Tibial nerve (tissue), 4 donors: ENCODE measurements at regions not wholly inside any gene's neighbourhood (a gene's known extent, or its start where the extent isn't known, plus 50 kb on each side); places are given as distances from the start of the nearest gene placed in this dataset.

Experiments used
- DNase-seq, 2 donors: peaks; one replicate each; pipeline ENCODE4 v3.0.0-alpha.2; 2019; ENCODE audit warnings: low spot score in 2 of 2
- H3K27ac ChIP-seq, 4 donors: fragments of 200-600 bp; sonication (generic) in 3 of 4; one replicate each; pipeline ENCODE4 v1.5.1; 2017 to 2019; ENCODE audit warnings: mild to moderate bottlenecking in 1 of 4
- H3K27me3 ChIP-seq, 2 donors: fragments of 200-600 bp; sonication (generic) in 1 of 2; one replicate each; pipeline versions ENCODE4 v1.5.1 to v1.6.0; 2017 to 2019
- H3K36me3 ChIP-seq, 3 donors: fragments of 200-600 bp; sonication (generic); one replicate each; pipeline ENCODE4 v1.5.1; 2018 to 2019
- H3K4me1 ChIP-seq, 4 donors: fragments of 200-600 bp; sonication (generic) in 3 of 4; one replicate each; pipeline ENCODE4 v1.5.1; 2017 to 2019
- H3K4me3 ChIP-seq, 4 donors: fragments of 200-600 bp; sonication (generic) in 3 of 4; one replicate each; pipeline ENCODE4 v1.5.1; 2017 to 2019; ENCODE audit warnings: mild to moderate bottlenecking in 1 of 4, moderate library complexity in 1 of 4
- H3K9me3 ChIP-seq, 4 donors: fragments of 200-600 bp; sonication (generic) in 3 of 4; one replicate each; pipeline ENCODE4 v1.5.1; 2017 to 2019
- CTCF ChIP-seq, 5 experiments: fragments of 200-600 bp in 3 of 5; fragments of 450-650 bp in 2 of 5; sonication (generic) in 3 of 5; IDR thresholded peaks; one replicate each; pipeline ENCODE4 v1.5.1; 2016 to 2019; ENCODE audit warnings: antibody characterized with exemption in 5 of 5, mild to moderate bottlenecking in 3 of 5, moderate library complexity in 2 of 5
- EP300 ChIP-seq, 2 donors: sonication (generic); formaldehyde crosslinking; IDR thresholded peaks; one replicate each; pipeline ENCODE4 v1.6.1; 2017; ENCODE audit warnings: antibody characterized with exemption in 2 of 2, mild to moderate bottlenecking in 1 of 2
- POLR2A ChIP-seq, 2 donors: fragments of 450-650 bp; IDR thresholded peaks; one replicate each; pipeline ENCODE4 v1.6.1; 2017; ENCODE audit warnings: antibody characterized with exemption in 2 of 2, mild to moderate bottlenecking in 2 of 2, moderate library complexity in 2 of 2
- WGBS, 2 donors: methylation state at CpG; one replicate each; pipeline ENCODE4 v1.1.5; 2018; 5-methylcytosine and 5-hydroxymethylcytosine counted together

GRCh38 chr14:65164068-65164824 lies 61.9 kb upstream of the MAX start:
- H3K4me3 ChIP-seq = no peak overlapping the region
- peaks cover 0 to 10% (median 2%) of the 10 kb centered on the region in 4 donors for H3K4me1 ChIP-seq
- no peaks in the 10 kb centered on the region for H3K27me3 ChIP-seq
- 39 to 42% methylated on average over 6 of the region's 6 CpGs for WGBS, 2 donors
- TF ChIP-seq POLR2A (IDR thresholded peaks at IDR 0.05) (no peak), EP300 (IDR thresholded peaks at IDR 0.05) (no peak), CTCF (IDR thresholded peaks at IDR 0.05) (peak; percentile 50 to 72 (median 69))
- DNase-seq = peak in 1 of 2 donors; percentile 47
- no peak overlapping the region for H3K27ac ChIP-seq
- H3K9me3 ChIP-seq = no peaks in the 10 kb centered on the region
- H3K36me3 ChIP-seq = no peaks in the 10 kb centered on the region

- H3K36me3 ChIP-seq = no peaks in the 10 kb centered on the region
- WGBS, 2 donors = 79 to 86% methylated on average over 3 of the region's 3 CpGs
- TF ChIP-seq POLR2A (IDR thresholded peaks at IDR 0.05) (no peak), CTCF (IDR thresholded peaks at IDR 0.05) (no peak), EP300 (IDR thresholded peaks at IDR 0.05) (no peak)
Observed at GRCh38 chr14:65164825-65165135, 62.5 kb upstream of the MAX start.

GRCh38 chr14:65167072-65167645 lies 64.8 kb upstream of the MAX start:
- Histone ChIP-seq H3K36me3 (no peaks in the 10 kb centered on the region), H3K4me3 (no peak overlapping the region)
- 77 to 96% methylated on average over 3 of the region's 3 CpGs for WGBS, 2 donors

More at GRCh38 chr14:65164825-65165135, 62.5 kb upstream of the MAX start:
- Histone ChIP-seq H3K27ac (no peak overlapping the region), H3K4me3 (no peak overlapping the region), H3K9me3 (no peaks in the 10 kb centered on the region), H3K27me3 (no peaks in the 10 kb centered on the region), H3K4me1 (peaks cover 0 to 13% (median 2%) of the 10 kb centered on the region in 4 donors)
- DNase-seq = no peak

GRCh38 chr14:65168840-65169239 lies 66.5 kb upstream of the MAX start:
- no peaks in the 10 kb centered on the region for H3K9me3 ChIP-seq
- no peaks in the 10 kb centered on the region for H3K36me3 ChIP-seq
- H3K27ac ChIP-seq = peak overlapping the region in 3 of 4 donors; percentile 44 to 81 (median 70)
- no peak overlapping the region for H3K4me3 ChIP-seq
- TF ChIP-seq CTCF (IDR thresholded peaks at IDR 0.05) (no peak), EP300 (IDR thresholded peaks at IDR 0.05) (peak in 1 of 2 donors; percentile 42), POLR2A (IDR thresholded peaks at IDR 0.05) (peak in 1 of 2 donors; percentile 3)
- DNase-seq = no peak
- peaks cover 0 to 23% (median 6%) of the 10 kb centered on the region in 4 donors for H3K4me1 ChIP-seq
- 20 to 43% methylated on average over 3 of the region's 3 CpGs for WGBS, 2 donors
- H3K27me3 ChIP-seq = no peaks in the 10 kb centered on the region

More at GRCh38 chr14:65167072-65167645, 64.8 kb upstream of the MAX start:
- H3K27ac ChIP-seq = no peak overlapping the region
- no peaks in the 10 kb centered on the region for H3K9me3 ChIP-seq
- H3K4me1 ChIP-seq = peaks cover 0 to 23% (median 6%) of the 10 kb centered on the region in 4 donors
- no peaks in the 10 kb centered on the region for H3K27me3 ChIP-seq
- no peak for TF ChIP-seq EP300 (IDR thresholded peaks at IDR 0.05)
- DNase-seq = no peak

GRCh38 chr14:65169351-65169750 lies 67.0 kb upstream of the MAX start:
- Histone ChIP-seq H3K9me3 (no peaks in the 10 kb centered on the region), H3K4me3 (no peak overlapping the region), H3K4me1 (peaks cover 0 to 26% (median 6%) of the 10 kb centered on the region in 4 donors), H3K27ac (peak overlapping the region in 3 of 4 donors; percentile 44 to 81 (median 70)), H3K27me3 (no peaks in the 10 kb centered on the region), H3K36me3 (no peaks in the 10 kb centered on the region)
- WGBS, 2 donors = 35 to 36% methylated on average over 1 of the region's 1 CpG
- no peak for DNase-seq
- TF ChIP-seq EP300 (IDR thresholded peaks at IDR 0.05) (peak in 1 of 2 donors; percentile 37), CTCF (IDR thresholded peaks at IDR 0.05) (no peak), POLR2A (IDR thresholded peaks at IDR 0.05) (peak in 1 of 2 donors; percentile 2)
